HG03097 (cell line): ENCODE measurements at regions not wholly inside any gene's neighbourhood (a gene's known extent, or its start where the extent isn't known, plus 50 kb on each side); places are given as distances from the start of the nearest gene placed in this dataset.
"Not testable (repeated sequence)": the region's sequence is repeated elsewhere in the genome, so short reads cannot be mapped to it uniquely, and the experiment has no call there.

ENCODE experiments used
- ATAC-seq: cut with Tn5 transposase; IDR thresholded peaks from one replicate; pipeline ENCODE4 v1.9.1; 2021; ENCODE audit not compliant: unreplicated experiment, low FRiP score

DNA sequence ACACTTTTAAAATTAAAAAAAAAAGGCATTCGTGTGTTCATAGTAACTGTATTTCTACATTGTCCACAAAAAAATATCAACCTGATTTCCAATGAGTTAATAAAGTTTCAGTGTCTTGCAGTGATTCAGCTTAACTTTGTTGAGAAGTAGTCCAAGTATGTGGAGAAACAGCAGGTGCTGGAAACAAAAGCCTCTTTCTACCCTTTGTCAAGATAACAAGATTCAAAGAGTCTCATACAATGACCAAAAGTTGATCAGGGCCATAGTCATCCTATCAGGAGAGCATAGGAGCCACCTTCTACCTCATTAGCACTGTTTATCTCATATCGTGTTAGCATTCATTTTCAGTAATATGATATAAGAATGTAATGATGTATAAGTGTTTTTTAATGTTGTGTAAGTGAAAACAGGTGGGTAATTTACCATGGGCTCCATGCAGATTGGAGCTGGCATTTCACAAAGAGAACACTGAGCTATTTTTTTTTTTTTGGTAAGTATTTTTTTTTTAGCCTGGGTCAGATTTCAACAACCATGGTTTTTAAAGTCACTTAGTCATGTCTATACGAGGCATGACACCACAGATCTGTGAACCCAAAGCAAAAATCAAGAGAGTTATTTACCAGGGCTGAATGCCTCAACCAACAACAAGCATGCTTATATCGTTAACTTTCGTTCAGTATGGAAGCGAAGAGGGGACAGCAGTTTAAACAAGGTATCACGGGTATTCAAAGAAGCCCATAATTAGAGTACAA lies 165.0 kb upstream of the ZNF521 start:
- no peak for ATAC-seq

GRCh38 chr18:25516121-25516520 lies 164.2 kb upstream of the ZNF521 start:
- no peak for ATAC-seq

- ATAC-seq, result no peak
Observed at GRCh38 chr18:25510096-25510495, 158.1 kb upstream of the ZNF521 start.

GRCh38 chr18:25503567-25504081 lies 151.7 kb upstream of the ZNF521 start:
- no peak for ATAC-seq

DNA sequence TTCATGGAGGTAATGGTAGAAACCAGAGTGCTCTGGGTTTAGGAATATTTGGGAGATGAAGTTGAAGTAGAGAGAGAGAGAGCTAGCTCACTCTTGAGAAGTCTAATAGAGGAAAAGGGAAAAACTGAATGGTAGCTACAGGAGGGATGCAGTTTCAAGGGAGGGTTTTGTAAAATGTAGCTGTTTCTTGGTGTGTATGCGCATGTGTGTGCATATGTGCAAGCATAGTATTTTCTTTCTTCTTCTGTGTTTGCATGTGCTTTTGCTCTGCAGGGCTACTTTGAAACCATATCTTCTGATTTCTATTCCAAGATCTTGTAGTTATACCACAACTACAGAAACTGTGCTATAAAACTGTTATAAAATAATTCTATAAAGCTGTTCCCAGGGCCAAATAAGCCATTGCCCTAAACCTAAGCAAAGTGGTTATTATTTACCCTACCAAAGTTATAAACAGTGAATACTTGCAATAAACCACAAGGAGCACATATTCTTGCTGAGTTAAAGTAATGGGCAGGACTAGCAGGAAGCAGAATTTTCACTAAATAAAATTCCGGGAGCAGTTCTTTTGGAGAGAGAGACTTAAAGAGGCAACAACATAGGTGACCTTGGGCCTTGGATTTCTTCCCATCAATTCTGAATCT lies 145.3 kb upstream of the ZNF521 start:
- no peak for ATAC-seq

GRCh38 chr18:25496544-25496943 lies 144.6 kb upstream of the ZNF521 start:
- ATAC-seq, result no peak

DNA sequence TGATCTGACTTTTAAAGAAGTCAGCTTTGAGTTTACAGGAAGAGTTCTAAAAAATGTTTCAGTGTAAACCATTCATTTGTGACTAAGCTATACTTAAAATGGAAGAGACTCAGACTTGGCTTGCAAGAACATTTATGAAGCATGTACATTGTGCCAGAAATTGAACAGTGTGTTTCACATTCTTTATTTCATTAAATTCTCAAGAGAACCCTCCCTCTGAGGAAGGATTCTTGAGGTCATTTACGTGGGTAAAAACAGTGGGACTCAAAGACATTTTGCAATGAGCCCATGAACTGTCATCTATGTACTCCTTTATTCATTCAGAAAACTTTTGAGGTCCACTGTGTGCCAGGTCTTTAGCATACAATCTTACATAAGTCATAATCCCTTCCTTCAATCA lies 143.6 kb upstream of the ZNF521 start:
- no peak for ATAC-seq

GRCh38 chr18:25494888-25495287 lies 142.9 kb upstream of the ZNF521 start:
- ATAC-seq, result no peak

- ATAC-seq, result no peak
Observed at GRCh38 chr18:25493401-25493800, 141.4 kb upstream of the ZNF521 start.

GRCh38 chr18:25490316-25490715 lies 138.3 kb upstream of the ZNF521 start:
- no peak for ATAC-seq

GRCh38 chr18:25473008-25473407 lies 121.0 kb upstream of the ZNF521 start:
- no peak for ATAC-seq

- not testable (repeated sequence) for ATAC-seq
Observed at GRCh38 chr18:25470756-25471524, 119.0 kb upstream of the ZNF521 start.

- no peak for ATAC-seq
Observed at GRCh38 chr18:25470062-25470461, 118.1 kb upstream of the ZNF521 start.

DNA sequence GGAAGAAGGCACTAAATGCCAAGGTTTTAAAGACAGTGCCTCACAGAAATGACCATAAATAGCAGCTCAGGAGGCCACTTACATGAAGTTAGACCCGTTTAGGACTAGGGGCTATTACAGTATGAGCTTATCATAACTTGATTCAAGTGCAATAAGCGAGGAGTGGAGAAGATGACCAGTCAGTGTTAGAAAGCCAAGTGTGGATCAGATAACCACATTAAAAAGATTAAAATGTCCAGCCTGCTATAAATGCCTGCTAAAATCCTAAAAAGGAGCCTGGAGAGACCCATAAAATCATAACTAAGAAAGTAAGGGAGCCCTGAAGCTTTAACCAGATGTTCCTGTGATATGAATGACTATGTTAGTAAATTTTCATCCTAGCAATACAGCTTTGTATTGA lies 117.5 kb upstream of the ZNF521 start:
- ATAC-seq, result no peak

DNA sequence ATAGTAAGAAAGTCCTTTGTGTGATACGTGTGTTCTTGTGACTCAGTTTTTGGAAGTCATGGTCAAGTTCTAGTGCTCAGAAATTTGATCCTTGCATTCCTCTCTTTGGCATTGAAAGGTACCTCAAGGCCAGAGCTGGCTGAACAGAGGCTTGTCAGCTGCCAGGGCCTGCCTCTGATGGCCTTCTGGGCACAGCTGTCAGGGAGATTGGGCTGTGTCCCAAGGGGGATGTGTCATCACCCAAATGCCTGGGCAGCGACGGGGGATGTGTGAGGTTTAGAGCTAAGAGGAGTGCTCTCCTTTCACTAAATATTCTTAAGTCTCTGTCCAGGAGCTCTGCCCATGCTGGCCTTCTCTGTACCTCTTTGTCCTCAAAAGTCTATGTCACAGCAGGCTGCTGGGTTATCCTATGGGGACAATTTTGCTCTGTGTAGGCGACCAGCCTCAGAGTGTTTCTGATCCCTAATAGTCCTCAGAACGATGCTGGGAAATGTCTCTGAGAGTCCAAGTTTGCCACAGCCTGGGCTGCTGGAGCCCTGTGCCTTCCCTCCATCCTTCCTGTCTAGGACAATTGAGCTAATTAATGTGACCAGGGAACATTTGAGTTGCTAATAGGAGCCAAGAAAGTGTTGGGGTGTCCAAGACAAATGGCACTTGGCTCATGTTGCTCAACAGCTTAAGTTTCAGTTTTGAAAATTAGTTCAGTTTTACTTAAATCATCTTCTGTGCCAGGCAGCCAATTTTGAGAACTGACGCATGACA lies 115.4 kb upstream of the ZNF521 start:
- ATAC-seq, result no peak

DNA sequence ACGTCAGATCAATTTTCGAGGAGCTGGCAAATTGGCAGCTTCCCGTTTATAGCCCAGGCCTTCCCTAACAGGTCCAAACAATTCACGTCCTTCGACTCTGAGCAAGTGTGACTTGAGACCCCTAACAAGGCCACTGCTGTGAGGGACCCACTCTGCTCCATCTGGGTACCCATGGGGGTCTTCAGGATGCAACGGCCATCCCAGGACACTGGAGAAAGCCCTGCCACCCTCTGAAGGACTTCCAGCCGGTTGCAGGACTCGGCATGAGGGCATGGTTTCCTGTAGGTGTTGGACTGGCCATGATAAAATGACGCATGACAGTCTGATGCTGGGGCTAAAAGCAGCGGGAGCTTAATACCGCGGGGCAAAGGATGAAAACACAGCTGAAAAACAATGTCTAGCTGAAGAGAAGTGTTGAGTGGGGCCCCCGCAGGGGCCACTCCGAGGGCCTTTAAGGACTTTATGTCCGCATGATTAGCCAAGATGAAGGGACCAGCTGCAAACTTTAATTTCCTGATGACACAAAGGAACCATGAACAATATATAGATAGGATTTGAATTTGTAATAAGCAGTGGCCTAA lies 113.3 kb upstream of the ZNF521 start:
- no peak for ATAC-seq

DNA sequence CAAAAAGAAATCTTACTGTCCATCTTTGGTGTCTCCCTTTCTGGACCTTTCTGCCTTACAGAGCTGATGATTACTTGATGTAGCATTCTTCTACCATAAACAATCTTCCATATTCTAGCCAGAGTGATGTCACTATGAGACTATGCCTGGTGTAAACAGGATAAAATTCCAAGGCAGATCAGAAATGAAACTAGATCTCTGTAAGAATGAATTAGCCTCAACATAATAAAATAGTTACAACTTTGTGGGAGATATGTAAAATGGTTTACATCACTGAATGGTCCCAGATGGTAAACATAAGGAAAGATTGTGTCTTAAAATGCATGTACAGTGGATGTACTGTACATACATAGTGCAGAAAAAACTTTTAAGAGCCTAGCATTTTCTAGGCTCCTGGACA lies 112.3 kb upstream of the ZNF521 start:
- ATAC-seq, result no peak

GRCh38 chr18:25463726-25464125 lies 111.8 kb upstream of the ZNF521 start:
- no peak for ATAC-seq

DNA sequence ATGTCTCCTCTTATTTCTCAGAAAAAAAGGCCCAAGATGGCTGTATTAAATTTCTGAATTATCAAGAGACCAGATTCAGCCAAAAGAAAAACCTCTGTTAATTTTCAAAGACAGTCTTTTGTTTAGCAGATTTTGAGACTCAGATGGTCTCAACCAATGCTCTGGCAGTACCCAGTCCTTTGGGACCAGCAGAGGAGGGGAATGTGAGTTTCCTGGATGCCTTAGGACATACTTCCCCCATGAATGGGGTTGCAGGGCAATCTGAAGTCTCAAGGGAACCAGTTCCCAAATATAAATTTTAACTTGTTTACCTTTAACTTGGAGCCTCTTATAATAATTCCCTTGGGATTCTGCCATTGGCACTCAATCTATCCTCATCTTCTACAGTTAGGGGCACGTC lies 107.8 kb upstream of the ZNF521 start:
- no peak for ATAC-seq

DNA sequence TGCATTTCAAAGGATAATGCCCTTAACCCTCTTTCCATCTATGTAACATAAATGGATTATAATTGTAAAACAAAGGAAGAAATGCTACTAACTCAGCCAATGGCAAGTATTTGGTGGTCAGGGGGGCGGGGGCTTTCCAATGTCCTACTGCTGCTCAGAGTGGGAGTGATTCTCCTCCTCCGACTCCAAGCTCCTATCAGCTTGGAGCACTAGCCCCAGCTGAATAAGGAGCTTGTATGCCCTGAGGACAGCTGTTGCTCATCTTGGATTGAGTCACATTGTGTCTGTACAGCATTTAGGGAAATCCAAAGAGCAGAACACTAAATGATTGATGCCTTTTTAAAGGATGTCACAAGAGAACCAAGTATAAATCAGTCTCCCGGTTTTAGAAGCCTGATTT lies 105.6 kb upstream of the ZNF521 start:
- ATAC-seq, result no peak
